ENCODE measurements at regions not wholly inside any gene's neighbourhood (a gene's known extent, or its start where the extent isn't known, plus 50 kb on each side); places are given as distances from the start of the nearest gene placed in this dataset.

- ChIA-PET POLR2A (no interaction called here), CTCF (no interaction called here)
- Histone ChIP-seq H3K36me3 (ENCODE audit: insufficient read depth, low read length) (no peaks in the 10 kb centered on the region), H3K9me3 (ENCODE audit: control insufficient read depth in 1 of 2, insufficient read depth in 1 of 2, low read length in 2 of 2) (no peaks in the 10 kb centered on the region), H3K4me3 (ENCODE audit: low read length) (no peak overlapping the region), H3K27ac (ENCODE audit: low read depth in 1 of 2, low read length in 2 of 2) (no peak overlapping the region), H3K27me3 (ENCODE audit: control insufficient read depth in 1 of 2, insufficient read depth in 2 of 2, low read length in 2 of 2) (no peaks in the 10 kb centered on the region), H3K4me1 (ENCODE audit: insufficient read depth, low read length) (no peaks in the 10 kb centered on the region)
- Mint-ChIP-seq H3K36me3 (ENCODE audit: low read depth) (no peaks in the 10 kb centered on the region), H3K27me3 (no peaks in the 10 kb centered on the region), H3K27ac (no peak overlapping the region), H3K9me3 (peaks cover 2% of the 10 kb centered on the region), H3K4me1 (ENCODE audit: low read depth) (no peaks in the 10 kb centered on the region), H3K4me3 (no peak overlapping the region)
- ATAC-seq (ENCODE audit: poor library complexity) (no peak), DNase-seq (no peak)
- no peak for TF ChIP-seq CTCF (IDR thresholded peaks at IDR 0.05)
- intact Hi-C loops (cut with DNase I, micrococcal nuclease): no loop called here
Measured at GRCh38 chrX:80139564-80139963, 125.0 kb downstream of the TBX22 start.

DNA sequence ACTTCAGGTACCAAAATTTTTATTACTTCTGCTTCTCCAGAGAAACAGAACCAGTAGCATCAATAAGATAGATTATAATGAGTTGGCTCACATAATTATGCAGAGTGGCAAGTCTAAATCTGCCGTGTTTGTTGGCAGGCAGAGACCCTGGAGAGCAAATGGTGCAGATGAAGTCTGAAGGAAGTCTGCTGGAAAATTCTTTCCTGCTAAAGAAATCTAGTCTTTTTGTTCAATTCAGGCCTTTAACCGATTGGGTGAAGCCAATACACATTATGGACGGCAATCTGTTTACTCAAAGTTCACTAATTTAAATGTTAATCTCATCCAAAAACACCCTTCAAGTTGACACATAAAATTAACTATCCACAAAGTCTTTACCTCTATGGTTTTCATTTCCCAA lies 156.0 kb downstream of the TBX22 start:
- intact Hi-C loops (cut with DNase I, micrococcal nuclease): no loop called here
- no peak for ATAC-seq (ENCODE audit: poor library complexity)
- Histone ChIP-seq H3K27ac (ENCODE audit: low read depth in 1 of 2, low read length in 2 of 2) (no peak overlapping the region), H3K4me1 (ENCODE audit: insufficient read depth, low read length) (no peaks in the 10 kb centered on the region), H3K27me3 (ENCODE audit: control insufficient read depth in 1 of 2, insufficient read depth in 2 of 2, low read length in 2 of 2) (no peaks in the 10 kb centered on the region), H3K9me3 (ENCODE audit: control insufficient read depth in 1 of 2, insufficient read depth in 1 of 2, low read length in 2 of 2) (no peaks in the 10 kb centered on the region), H3K4me3 (ENCODE audit: low read length) (no peak overlapping the region), H3K36me3 (ENCODE audit: insufficient read depth, low read length) (no peaks in the 10 kb centered on the region)
- H3K36me3 Mint-ChIP-seq (ENCODE audit: low read depth): no peaks in the 10 kb centered on the region
- DNase-seq: no peak
- TF ChIP-seq CTCF (IDR thresholded peaks at IDR 0.05): no peak
- H3K4me3 Mint-ChIP-seq: no peak overlapping the region
- H3K4me1 Mint-ChIP-seq (ENCODE audit: low read depth): no peaks in the 10 kb centered on the region
- no peak overlapping the region for H3K27ac Mint-ChIP-seq
- peaks cover 2% of the 10 kb centered on the region for H3K9me3 Mint-ChIP-seq
- H3K27me3 Mint-ChIP-seq: no peaks in the 10 kb centered on the region
- CTCF ChIA-PET: no interaction called here
- POLR2A ChIA-PET: no interaction called here

GRCh38 chrX:80173261-80173660 lies 158.7 kb downstream of the TBX22 start:
- H3K4me1 Mint-ChIP-seq (ENCODE audit: low read depth): no peaks in the 10 kb centered on the region
- ChIA-PET CTCF (no interaction called here), POLR2A (no interaction called here)
- DNase-seq (no peak), ATAC-seq (ENCODE audit: poor library complexity) (no peak)
- Histone ChIP-seq H3K27ac (ENCODE audit: low read depth in 1 of 2, low read length in 2 of 2) (no peak overlapping the region), H3K27me3 (ENCODE audit: control insufficient read depth in 1 of 2, insufficient read depth in 2 of 2, low read length in 2 of 2) (no peaks in the 10 kb centered on the region), H3K4me3 (ENCODE audit: low read length) (no peak overlapping the region), H3K36me3 (ENCODE audit: insufficient read depth, low read length) (no peaks in the 10 kb centered on the region), H3K9me3 (ENCODE audit: control insufficient read depth in 1 of 2, insufficient read depth in 1 of 2, low read length in 2 of 2) (no peaks in the 10 kb centered on the region), H3K4me1 (ENCODE audit: insufficient read depth, low read length) (no peaks in the 10 kb centered on the region)
- no peak for TF ChIP-seq CTCF (IDR thresholded peaks at IDR 0.05)
- H3K4me3 Mint-ChIP-seq: no peak overlapping the region
- H3K36me3 Mint-ChIP-seq (ENCODE audit: low read depth): no peaks in the 10 kb centered on the region
- intact Hi-C loops (cut with DNase I, micrococcal nuclease): no loop called here
- no peaks in the 10 kb centered on the region for H3K27me3 Mint-ChIP-seq
- peaks cover 2% of the 10 kb centered on the region for H3K9me3 Mint-ChIP-seq
- no peak overlapping the region for H3K27ac Mint-ChIP-seq
